ENCODE measurements at regions not wholly inside any gene's neighbourhood (a gene's known extent, or its start where the extent isn't known, plus 50 kb on each side); places are given as distances from the start of the nearest gene placed in this dataset.

DNA sequence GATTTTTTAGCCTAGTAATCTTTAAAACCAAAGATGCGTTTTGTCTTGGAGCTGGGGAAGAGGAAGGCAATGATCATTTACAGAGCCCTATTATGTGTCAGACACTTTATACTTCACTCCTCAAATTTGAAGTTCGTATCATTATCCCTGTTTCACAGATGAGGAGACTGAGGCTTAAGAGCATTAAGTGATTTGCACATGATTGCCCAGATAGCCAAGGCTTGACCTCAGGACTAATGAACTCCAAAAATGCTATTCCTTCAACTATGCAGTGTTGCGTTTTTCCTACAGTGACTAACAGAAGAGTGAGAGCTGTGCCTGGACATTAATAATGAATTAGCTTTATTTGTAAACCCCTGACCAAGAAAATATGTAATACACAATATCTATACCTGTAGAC is 136.8 kb upstream of the EEA1 start:
- POLR2A ChIA-PET, result no interaction called here
- CTCF ChIA-PET, result interaction anchor here (0.7 kb wide), 1 partner anchor 190 kb away, joined by 3 read pairs; no protein-coding TSS in a partner anchor

DNA sequence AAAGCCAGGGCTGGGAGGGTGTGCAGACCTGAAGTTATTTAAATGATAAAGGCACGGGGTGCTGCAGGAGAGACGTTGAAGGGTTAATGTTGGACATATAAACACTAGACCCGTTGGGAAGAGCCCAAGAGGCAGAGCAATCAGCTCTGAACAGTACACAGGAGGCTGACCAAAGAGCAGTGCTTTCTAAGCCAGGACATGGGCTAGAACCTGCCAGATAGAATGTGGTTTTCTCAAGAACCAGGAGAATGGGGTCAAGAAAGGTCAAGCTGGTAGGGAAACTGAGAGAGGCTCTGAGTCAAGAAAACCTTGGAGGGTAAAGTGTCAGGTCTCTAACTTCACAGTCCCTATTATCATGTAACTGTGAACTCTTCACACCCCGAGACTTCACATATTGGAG is 143.2 kb upstream of the EEA1 start:
- CTCF ChIA-PET, result interaction anchor here (0.7 kb wide), 1 partner anchor 19 kb away, joined by 3 read pairs; no protein-coding TSS in a partner anchor

GRCh38 chr12:93073324-93073723 is 144.2 kb upstream of the EEA1 start:
- POLR2A ChIA-PET, result no interaction called here
- CTCF ChIA-PET, result no interaction called here

More for the DNA sequence above, 143.2 kb upstream of the EEA1 start:
- POLR2A ChIA-PET, result no interaction called here

DNA sequence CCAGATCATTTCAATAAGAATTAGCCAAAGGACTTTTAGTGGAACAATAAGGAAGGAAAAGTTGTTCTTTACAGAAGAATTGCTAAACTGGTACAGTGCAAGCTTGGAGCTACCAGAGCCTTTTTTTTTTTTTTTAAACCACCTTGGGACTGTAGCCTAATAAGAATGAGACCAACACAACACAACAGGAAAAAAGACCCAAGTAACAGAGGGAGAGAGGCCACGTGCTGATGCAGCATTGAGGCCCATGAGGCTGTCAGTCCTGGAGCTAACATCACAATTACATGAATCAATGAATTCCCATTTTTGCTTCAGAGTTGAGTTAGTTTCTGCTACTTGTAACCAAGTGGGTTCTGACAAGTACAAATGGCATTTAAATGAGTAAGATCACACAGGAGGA is 149.0 kb upstream of the EEA1 start:
- ChIA-PET CTCF (interaction anchor here (0.6 kb wide), 1 partner anchor 1023 kb away, joined by 4 read pairs; no protein-coding TSS in a partner anchor), POLR2A (no interaction called here)

DNA sequence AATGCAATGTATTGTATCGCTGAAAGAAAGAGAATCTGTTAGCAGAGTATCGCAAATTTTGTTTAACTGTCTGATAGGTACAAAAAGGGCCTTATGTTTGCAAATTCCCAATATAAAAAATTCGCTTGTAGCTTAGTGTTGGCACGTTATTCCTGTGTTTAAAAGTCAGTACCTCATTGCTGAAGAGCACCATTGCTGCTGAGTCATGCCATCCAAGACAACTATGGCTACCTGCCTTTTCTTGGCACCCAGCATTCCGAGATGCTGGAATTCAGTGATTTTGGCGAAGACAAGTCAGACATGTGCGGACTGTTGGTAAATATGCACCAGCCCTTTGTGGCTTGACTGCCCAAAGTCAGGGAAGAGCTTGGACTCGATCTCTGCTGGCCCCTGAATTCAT is 149.5 kb upstream of the EEA1 start:
- ChIA-PET POLR2A (no interaction called here), CTCF (no interaction called here)

GRCh38 chr12:93079271-93079670 is 150.2 kb upstream of the EEA1 start:
- CTCF ChIA-PET, result no interaction called here
- POLR2A ChIA-PET, result no interaction called here

DNA sequence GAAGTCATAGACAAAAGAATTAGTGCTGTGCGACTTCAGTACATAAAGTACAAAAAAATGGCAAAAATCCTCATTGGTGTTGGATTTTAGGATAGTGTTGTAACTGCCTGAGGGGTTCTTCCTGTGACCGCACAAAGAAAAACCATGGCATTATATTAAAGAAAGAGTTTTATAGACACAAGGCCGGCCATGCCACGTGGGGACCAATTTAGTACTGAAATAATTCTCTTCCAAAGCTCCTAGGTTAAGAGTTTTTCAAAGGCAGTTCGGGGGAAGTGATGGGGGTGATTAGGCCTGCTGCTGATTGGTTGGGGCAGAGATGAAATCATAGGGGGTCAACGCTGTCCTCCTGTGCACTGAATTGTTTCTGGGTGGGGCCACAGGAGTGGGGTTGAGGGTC is 150.9 kb upstream of the EEA1 start:
- ChIA-PET POLR2A (no interaction called here), CTCF (interaction anchor here (1.4 kb wide), 1 partner anchor 11 kb away, joined by 3 read pairs; no protein-coding TSS in a partner anchor)

DNA sequence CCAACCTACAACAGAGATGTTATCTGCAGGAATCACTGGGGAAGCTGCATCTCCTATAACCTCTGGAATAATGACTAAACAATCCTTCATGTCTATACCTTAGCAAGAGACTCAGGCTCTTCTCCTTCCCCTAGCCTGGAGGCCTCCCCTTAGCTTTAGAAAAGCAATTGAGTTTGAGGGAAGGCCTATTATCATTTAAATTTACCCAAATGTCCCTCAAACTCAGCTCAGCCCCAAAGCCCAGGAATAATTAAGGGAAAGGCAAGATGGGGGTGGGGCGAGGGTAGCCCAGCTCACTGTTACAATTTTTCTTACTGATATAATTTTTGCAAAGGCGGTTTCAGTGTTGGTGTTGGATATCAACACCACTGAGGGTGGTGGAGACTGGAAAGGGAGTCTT is 151.4 kb upstream of the EEA1 start:
- ChIA-PET POLR2A (no interaction called here), CTCF (interaction anchor here (0.6 to 1.4 kb wide), 2 partner anchors 12 to 318 kb away, joined by 3 read pairs; no protein-coding TSS in a partner anchor)

- POLR2A ChIA-PET, result no interaction called here
- CTCF ChIA-PET, result interaction anchor here (0.6 to 1.4 kb wide), 2 partner anchors 12 to 317 kb away, joined by 3 read pairs; no protein-coding TSS in a partner anchor
Observed at GRCh38 chr12:93080994-93081809, 152.1 kb upstream of the EEA1 start.

DNA sequence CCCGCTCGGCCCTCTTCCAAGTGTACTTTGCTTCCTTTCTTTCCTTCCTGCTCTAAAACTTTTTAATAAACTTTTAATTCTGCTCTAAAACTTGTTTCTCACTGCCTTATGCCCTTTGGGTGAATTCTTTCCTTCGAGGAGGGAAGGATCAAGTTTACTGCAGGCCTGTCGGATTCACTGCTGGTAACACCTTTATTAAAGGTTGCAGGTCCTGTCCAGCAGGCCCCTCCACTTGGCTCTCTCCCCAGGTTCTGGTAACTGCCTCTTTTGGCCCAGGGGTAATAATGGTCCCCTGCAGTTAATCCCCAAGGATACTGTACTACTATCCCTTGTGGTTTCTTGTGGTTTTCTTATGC is 152.7 kb upstream of the EEA1 start:
- POLR2A ChIA-PET, result no interaction called here
- CTCF ChIA-PET, result no interaction called here

DNA sequence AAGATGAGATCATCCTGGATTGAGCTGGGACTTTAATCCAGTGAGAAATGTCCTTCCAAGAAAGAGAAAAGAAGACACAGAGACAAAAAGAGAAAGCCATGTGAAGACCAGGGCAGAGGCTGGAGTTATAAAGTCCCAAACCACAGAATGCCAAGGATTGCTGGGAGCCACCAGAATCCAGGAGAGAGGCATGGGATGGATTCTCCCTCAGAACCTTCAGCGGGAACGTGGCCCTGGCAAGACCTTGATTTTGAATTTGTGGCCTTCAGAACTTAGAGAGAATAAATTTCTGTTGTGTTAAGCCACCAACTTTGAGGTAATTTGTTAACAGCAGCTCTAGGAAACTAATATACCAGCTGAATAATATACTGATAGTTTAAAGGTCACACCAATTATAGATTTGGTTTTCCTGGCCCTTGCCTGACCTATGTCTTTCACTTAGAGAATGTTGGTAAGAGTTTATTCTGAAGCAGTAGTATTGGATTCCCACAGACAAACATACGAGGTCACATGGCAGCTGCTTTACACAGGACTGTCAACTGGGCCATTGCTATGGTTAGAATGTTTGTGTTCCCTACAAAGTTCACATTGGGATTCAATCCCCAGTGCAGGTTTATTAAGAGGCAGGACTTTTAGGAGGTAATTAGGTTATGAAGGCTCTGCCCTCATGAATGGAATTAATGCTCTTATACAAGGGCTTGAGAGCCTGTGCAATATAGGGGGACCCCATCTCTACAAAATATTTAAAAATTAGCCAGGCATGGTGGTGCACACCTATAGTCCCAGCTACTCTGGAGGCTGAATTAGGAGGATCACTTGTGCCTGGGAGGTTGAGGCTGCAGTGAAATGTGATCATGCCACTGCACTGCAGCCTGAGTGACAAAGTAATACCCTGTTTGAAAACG is 156.5 kb upstream of the EEA1 start:
- CTCF ChIA-PET, result no interaction called here
- POLR2A ChIA-PET, result no interaction called here

DNA sequence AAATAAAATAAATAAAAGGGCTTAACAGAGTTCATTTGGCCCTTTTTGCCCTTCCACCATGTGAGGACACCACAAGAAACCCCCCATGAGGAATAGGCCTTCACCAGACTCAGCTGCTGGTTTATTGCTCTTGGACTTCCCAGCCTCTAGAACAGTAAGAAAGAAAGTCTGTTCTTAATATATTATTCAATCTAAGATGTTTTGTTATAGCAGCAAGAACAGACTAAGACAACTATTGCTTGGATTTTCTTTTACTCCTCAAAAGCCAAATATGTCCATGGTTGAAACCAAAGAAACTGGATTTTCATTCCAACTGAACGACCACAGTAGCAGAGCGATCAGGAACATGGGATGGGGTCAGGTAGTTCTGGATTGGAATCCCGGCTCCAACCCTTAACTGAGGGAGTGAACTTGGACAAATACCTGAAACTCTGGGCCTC is 157.2 kb upstream of the EEA1 start:
- ChIA-PET POLR2A (no interaction called here), CTCF (no interaction called here)

DNA sequence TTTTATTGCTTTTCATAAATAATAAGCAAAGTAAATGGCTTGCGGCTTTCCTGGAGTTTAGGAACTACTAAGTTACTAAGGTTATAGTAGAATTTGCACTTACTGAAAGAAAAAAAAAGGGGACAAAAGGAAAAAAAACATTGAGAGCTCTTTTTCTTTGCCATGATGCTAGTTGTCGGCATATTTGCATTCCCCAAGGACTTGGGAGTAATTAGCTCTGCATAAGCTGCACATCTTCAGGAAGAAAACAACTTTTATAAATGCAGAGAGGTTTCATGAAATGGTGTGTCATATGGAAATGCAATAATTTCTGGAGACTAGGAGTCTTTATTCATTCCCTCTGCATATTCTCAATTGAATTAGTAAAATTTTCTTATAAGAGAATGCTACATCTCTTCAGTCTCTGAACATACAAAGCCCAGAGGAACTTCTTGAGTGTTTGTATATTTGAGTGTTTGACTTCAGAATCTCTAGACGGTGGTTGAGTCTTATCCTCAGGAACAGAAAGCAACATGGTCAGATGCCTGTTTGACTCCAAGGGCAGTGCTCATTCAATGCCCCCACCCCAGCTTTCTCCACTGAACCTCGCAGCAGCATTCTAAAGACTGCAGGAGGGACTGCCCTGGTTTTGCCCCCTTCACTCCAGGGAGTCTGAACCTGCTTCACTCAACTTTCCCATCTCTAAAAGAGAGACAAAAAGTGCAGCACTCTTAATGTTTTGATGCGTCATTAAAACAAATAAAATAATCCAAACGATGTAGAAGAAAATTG is 158.9 kb upstream of the EEA1 start:
- POLR2A ChIA-PET, result no interaction called here
- CTCF ChIA-PET, result no interaction called here

DNA sequence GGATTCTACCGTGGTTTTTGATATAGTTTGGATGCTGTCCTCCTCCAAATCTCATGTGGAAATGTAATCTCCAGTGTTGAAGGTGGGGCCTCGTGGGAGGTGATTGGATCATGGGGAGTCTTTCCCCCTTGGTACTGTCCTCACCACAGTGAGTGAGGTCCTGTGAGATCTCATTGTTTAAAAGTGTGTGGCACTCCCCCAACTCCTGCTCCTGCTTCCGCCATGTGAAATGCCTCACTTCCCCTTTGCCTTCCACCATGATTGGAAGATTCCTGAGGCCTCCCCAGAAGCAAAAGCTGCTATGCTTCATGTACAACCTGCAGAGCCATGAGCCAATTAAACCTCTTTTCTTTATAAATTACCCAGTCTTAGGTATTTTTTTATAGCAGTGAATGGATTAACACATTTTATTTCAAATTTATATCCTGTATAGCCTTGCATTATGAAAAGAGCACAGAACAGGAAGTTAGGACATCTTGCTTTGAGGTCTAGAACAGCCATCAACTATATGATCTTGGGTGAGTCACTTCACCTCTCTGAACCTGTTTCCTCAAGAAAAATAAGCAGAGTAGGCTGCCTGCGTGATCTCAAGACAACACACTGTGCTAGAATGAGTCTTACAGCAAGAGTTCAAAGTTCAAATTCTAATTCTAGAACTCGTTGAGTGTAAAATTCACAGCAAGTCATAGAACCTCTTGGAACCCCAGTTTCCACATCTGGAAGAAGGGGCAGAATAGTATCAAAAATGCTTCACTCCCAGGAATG is 160.9 kb upstream of the EEA1 start:
- POLR2A ChIA-PET, result interaction anchor here (0.7 kb wide), 1 partner anchor 55 kb away, joined by 3 read pairs; no protein-coding TSS in a partner anchor
- CTCF ChIA-PET, result interaction anchor here (0.6 kb wide), 1 partner anchor 293 kb away, joined by 3 read pairs; no protein-coding TSS in a partner anchor

- ChIA-PET POLR2A (interaction anchor here (0.6 to 0.7 kb wide), 2 partner anchors 54 to 143 kb away, joined by 3 read pairs; no protein-coding TSS in a partner anchor), CTCF (no interaction called here)
Observed at GRCh38 chr12:93090731-93091172, 161.7 kb upstream of the EEA1 start.

GRCh38 chr12:93091886-93092648 is 163.0 kb upstream of the EEA1 start:
- ChIA-PET POLR2A (no interaction called here), CTCF (interaction anchor here (0.6 to 0.8 kb wide), 2 partner anchors 327 to 868 kb away, joined by 3 read pairs; no protein-coding TSS in a partner anchor)

- POLR2A ChIA-PET, result no interaction called here
- CTCF ChIA-PET, result interaction anchor here (0.6 kb wide), 1 partner anchor 868 kb away, joined by 3 read pairs; no protein-coding TSS in a partner anchor
Observed at GRCh38 chr12:93092649-93092945, 163.5 kb upstream of the EEA1 start.

GRCh38 chr12:93093243-93093642 is 164.1 kb upstream of the EEA1 start:
- ChIA-PET CTCF (no interaction called here), POLR2A (no interaction called here)
